ENCODE measurements at regions not wholly inside any gene's neighbourhood (a gene's known extent, or its start where the extent isn't known, plus 50 kb on each side); places are given as distances from the start of the nearest gene placed in this dataset.

DNA sequence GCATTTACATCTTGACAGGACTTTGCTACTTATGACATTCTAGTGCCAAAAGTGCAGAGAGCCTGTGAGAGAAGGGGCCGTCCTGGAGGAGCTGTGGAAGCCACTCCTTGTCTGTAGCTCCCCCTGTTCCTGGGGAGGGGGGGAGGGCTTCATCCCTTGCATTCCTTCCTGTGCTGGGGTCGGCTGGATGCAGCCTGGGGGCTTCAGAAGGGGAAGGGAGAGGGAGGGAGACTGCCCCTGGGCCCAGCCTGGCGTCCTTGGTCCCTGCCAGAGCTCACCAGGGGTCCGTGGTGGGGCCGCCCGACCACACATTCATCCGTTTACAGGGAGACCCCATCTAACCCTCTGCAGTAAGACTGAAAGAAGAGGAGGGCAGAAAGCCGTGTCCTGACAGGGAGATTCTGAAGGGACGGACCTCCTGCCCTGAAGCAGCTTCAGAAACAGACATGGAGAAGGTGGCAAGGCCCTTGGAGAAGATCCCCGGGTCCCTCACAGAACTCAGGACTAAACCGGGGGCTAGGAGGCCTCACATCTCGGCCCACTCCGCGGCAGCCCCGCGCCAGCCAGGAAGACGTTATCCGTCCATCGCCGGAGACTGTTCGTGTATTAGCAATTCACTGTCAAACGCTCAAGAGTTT is 258.3 kb upstream of the SALL3 start:
- no peak overlapping the region for H3K4me3 ChIP-seq (ENCODE audit: low read depth, low read length)
- TF ChIP-seq, protein P1, sequence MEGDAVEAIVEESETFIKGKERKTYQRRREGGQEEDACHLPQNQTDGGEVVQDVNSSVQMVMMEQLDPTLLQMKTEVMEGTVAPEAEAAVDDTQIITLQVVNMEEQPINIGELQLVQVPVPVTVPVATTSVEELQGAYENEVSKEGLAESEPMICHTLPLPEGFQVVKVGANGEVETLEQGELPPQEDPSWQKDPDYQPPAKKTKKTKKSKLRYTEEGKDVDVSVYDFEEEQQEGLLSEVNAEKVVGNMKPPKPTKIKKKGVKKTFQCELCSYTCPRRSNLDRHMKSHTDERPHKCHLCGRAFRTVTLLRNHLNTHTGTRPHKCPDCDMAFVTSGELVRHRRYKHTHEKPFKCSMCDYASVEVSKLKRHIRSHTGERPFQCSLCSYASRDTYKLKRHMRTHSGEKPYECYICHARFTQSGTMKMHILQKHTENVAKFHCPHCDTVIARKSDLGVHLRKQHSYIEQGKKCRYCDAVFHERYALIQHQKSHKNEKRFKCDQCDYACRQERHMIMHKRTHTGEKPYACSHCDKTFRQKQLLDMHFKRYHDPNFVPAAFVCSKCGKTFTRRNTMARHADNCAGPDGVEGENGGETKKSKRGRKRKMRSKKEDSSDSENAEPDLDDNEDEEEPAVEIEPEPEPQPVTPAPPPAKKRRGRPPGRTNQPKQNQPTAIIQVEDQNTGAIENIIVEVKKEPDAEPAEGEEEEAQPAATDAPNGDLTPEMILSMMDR (IDR thresholded peaks at IDR 0.05; ENCODE audit: borderline replicate concordance, insufficient read depth, low read depth, low read length), result no peak

DNA sequence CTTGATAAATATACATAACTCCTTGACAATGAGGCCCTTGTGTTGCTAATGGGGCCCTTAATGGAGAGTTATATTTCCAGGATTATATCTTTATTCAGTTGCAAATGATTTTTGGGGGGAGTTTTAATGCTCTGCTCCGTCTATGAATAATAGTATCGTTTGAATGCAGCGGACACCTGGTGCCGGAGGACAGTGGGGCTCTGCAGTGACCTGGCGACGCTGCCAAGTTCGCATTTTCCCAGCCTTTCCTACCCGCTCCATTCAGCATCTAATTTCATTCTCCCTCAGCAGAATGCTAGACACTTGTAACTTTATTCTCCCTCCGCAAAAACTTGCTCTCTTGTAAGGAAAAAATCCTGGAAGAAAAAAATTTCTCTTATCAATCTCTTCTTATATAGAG is 257.6 kb upstream of the SALL3 start:
- no peak overlapping the region for H3K4me3 ChIP-seq (ENCODE audit: low read depth, low read length)
- TF ChIP-seq, protein P1 (IDR thresholded peaks at IDR 0.05; ENCODE audit: borderline replicate concordance, insufficient read depth, low read depth, low read length), result no peak

DNA sequence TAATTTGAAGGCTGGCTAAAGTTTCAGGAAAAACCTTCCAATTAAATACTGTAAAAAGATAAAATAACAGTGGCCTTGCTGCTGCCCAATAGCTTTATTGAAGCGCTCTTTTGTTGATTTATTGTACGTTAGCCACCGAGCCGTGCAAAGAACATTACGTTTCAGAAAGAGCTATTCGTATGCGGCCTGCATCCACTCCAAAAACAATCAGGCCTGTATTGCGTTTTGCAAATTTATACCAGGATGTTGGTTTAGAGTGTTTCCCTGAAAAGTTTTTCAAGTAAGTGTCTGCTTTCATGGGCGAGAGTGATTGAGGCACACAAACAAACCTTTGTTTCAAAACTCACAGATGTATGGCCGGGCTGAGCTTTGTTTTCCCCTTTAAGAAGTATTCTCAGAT is 257.2 kb upstream of the SALL3 start:
- TF ChIP-seq, protein P1 (IDR thresholded peaks at IDR 0.05; ENCODE audit: borderline replicate concordance, insufficient read depth, low read depth, low read length), result no peak
- no peak overlapping the region for H3K4me3 ChIP-seq (ENCODE audit: low read depth, low read length)

DNA sequence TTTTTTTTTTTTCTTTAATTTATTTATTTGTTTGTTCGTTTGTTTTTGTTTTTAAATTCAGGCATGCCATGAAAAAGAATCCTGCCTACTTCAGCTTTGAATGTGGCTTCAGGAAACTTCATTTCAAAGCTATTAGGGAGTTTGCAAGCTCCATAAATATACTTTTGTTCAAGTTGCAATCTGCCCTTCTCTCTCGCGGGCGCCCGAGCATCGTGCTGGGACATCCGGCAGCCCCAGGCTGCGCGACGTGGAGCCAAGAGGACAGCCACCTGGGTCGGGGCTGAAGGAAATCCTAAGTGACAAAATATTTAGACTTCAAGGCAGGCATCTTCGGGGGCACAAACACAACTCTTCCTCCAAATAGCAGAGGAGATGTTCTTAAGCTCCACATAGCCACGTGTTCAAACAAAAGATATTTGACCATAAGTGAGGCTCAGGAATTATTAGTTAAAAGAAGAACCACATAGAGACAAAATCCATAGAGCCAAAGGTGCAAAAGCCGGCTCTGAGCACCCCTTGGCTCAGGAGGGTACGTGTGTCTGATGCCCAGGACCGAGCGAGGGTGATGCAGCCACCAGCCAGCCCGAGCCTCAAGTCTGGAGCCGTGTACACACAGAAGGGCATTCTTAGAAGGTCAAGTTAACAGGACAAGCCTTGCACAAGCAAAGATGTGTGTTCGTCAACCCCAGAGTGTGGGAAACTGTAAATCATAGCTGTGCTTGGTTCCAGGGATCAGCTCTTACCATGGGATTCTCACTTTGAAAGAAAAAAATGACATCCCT is 256.5 kb upstream of the SALL3 start:
- no peak overlapping the region for H3K4me3 ChIP-seq (ENCODE audit: low read depth, low read length)
- TF ChIP-seq, protein P1 (IDR thresholded peaks at IDR 0.05; ENCODE audit: borderline replicate concordance, insufficient read depth, low read depth, low read length), result no peak

DNA sequence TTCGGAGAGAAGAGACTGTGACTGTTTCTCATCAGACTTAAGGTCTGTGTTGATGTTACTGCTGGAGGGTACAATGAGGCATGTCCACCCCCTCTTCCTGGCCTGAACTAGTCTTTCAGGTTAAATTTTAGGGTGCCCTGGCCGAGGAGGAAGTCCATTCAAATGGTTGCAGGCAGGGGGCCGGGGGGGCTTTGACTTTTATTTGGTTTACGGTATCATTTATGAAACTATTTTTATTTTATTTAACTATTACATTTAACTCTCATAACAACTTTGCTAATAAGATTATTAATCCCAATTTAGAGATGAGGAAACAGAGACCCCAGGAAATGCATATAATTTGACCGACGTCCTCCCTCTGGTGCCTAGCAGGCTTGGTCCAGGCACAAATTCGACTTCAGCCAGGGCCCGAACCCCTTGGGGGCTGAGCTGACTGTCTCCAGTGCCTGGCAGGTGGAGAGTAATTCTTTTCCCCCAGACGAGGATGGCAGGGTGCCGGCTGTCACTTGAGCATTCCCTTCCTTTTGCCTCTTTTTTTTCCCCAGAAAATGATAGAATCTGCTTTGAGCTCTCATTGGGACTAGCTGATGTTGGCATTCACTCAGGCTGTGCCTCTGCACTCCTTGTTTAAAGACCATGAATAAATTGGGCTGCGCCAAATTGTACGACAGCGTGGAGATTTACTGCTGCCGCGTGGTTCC is 255.3 kb upstream of the SALL3 start:
- TF ChIP-seq, protein P1 (IDR thresholded peaks at IDR 0.05; ENCODE audit: borderline replicate concordance, insufficient read depth, low read depth, low read length), result no peak
- H3K4me3 ChIP-seq (ENCODE audit: low read depth, low read length), result no peak overlapping the region

DNA sequence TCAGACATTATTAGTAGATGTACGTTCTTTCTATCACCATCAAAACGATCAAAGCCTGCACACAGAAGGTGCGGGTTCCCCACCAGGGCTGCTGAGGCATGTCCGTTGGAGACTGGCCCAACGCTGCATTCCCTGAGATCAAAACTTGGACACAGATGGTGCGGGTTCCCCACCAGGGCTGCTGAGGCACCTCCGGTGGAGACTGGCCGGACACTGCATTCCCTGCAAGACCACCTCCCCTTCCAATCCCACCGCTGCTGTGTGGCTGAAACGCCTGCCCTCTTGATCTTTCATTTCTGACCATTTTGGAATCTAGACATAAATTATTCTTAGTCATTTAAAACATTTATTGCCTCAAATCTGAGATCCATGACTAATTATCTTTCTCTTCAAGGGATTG is 254.2 kb upstream of the SALL3 start:
- TF ChIP-seq, protein P1 (IDR thresholded peaks at IDR 0.05; ENCODE audit: borderline replicate concordance, insufficient read depth, low read depth, low read length), result no peak
- no peak overlapping the region for H3K4me3 ChIP-seq (ENCODE audit: low read depth, low read length)
